HG03439 (cell line): ENCODE measurements at regions not wholly inside any gene's neighbourhood (a gene's known extent, or its start where the extent isn't known, plus 50 kb on each side); places are given as distances from the start of the nearest gene placed in this dataset.
A peak's percentile ranks its signal among the peaks of the same experiment; 100 is the strongest.

Experiments used
- ATAC-seq: cut with Tn5 transposase; IDR thresholded peaks from one replicate; pipeline ENCODE4 v1.9.1; 2021; ENCODE audit warnings: mild to moderate bottlenecking, moderate library complexity; ENCODE audit not compliant: unreplicated experiment

DNA sequence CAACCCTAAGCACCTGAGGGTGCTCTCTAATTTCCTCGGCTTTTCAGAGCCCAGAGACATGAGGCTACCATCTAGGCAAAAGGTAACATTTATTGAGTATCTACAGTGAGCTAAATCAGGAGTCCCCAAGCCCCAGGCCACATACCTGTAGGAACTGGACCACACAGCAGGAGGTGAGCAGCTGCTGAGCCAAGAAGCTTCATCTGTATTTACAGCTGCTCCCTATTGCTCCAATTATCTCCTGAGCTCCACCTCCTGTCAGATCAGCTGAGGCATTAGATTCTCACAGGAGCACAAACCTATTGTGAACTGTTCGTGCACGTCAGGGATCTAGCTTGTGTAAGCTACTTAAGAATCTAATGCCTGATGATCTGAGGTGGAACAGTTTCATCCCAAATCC is 70.2 kb downstream of the RND3 start:
- no peak for ATAC-seq

DNA sequence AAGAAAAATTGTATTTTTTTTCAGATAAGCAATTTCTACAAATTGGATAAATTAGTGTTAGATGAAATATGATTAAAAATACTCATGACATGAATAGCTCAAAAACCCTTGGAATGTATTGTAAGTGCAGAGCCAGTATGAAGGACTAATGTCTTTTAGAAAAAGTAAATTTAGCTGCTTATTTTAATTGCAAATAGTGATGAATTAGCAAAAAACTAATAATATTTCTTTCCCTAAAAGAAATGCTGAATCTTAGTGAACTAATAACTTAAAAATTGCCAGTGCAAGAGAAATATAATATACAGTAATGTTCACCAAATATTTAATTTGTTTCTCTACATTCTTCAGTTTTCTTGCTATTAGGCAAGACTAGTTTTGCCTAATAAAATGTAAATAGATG is 72.4 kb downstream of the RND3 start:
- no peak for ATAC-seq

GRCh38 chr2:150413910-150414309 is 73.6 kb downstream of the RND3 start:
- no peak for ATAC-seq

DNA sequence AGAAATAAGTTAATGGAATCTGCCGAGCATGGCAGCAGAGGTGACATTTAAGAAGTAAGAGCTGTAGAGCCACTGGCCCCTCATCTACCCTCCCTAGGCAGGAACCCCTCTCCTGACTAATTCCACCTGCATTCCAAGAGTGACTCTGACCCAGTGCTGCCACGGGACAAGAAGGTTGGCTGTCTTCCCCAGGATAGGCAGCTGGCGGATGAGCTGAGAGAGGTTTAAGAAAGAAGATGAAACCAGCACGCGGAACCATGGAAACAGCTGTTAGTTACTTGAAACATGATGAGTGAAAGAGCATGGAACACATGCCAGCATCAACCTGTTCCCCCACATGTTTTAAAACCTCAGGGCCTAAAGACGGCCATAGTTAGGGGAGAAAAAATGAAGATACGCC is 74.1 kb downstream of the RND3 start:
- ATAC-seq = no peak

DNA sequence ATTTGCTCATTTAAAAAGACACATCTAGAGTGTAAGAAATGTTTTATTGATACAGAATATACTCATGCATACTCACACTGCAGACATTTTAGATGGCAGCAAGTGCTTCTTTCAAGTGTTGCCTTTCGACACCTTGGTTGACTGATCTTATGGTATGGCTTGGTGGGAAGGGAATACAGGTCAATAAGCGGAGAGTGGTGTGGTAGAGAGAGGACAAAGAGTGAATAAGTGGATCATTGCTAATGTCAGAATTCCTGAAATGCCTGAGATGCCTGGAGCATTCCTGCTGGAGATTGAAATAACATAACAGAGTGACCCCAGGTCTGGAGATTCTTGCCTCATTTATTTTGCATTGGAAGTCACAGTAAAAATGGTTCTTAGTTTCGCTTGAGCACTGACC is 76.7 kb downstream of the RND3 start:
- ATAC-seq = no peak

DNA sequence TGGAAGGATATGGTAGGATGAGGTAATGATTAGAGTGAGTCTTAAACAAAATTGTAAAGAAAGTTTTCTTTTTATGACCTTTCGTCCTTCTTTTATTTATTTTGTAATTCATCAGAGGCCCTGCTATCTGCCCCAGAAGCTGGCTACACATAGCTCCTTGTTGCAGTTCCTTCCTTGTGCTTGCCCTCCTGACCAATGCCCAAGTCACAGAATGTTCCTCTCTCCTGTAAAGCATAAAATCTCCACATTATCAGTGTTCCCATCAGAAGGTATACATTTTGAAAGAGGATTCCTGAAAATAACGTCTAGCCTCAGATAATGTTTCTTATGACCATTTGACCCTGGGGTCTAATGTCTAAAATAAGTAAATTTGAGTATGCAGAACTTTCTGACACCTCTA is 78.3 kb downstream of the RND3 start:
- ATAC-seq = no peak

- no peak for ATAC-seq
Observed at GRCh38 chr2:150404147-150404546, 83.3 kb downstream of the RND3 start.

GRCh38 chr2:150403457-150403856 is 84.0 kb downstream of the RND3 start:
- peak; percentile 99 for ATAC-seq

GRCh38 chr2:150402953-150403352 is 84.5 kb downstream of the RND3 start:
- ATAC-seq = no peak

DNA sequence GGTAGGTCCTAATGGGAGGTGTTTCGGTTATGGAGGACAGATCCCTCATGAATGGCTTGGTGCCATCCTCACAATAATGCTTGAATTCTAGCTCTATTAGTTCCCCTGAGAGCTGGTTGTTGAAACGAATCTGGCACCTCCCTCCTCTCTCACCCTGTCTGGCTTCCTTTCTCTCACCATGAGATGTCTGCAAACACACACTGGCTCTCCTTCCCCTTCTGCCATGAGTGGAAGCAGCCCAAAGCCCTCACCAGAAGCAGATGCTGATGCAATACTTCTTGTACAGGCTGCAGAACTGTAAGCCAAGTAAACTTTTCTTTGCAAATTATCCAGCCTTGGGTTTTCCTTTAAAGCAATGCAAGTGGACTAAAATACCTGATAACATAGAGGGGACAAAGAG is 86.6 kb downstream of the RND3 start:
- ATAC-seq = no peak

DNA sequence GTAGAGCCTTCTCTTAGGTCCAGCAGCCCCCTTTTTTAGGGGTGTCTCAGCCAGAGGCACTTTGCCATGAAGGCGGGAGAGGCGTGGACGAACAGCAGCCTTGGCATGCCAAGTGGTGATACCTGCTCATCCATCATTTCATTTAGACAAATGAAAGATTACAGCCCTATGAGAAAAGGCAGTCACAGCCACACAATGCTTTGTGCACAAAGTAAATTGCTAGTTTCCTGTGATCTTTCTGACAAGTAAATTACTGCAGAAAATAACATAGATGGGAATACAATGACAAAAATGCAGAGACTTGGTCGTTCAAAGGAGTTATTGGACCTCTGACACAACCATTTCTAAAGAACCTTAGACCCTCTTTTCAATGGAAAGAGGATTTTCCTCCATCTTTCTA is 94.9 kb downstream of the RND3 start:
- no peak for ATAC-seq

- ATAC-seq = peak; percentile 83
Observed at GRCh38 chr2:150391779-150392178, 95.7 kb downstream of the RND3 start.

DNA sequence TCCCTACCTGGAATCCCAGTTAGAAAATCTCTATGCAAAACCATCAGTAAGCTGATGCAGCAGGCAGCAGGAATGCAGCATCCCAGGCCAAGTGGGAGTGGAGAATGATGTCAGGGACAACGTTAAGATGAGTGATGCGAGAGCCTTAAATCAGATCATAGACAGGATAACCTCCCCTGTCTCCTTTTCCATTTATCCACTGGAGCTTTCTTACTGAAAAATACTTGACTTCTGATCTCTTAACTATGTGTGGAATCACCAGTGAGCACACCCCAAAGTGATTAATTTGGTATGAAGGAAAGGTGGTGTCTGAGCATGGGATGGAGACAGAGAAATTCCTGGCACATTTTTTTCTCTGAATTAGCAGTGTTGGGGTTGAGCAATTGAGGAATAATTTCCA is 98.0 kb downstream of the RND3 start:
- ATAC-seq = no peak

GRCh38 chr2:150388289-150388625 is 99.2 kb downstream of the RND3 start:
- no peak for ATAC-seq

DNA sequence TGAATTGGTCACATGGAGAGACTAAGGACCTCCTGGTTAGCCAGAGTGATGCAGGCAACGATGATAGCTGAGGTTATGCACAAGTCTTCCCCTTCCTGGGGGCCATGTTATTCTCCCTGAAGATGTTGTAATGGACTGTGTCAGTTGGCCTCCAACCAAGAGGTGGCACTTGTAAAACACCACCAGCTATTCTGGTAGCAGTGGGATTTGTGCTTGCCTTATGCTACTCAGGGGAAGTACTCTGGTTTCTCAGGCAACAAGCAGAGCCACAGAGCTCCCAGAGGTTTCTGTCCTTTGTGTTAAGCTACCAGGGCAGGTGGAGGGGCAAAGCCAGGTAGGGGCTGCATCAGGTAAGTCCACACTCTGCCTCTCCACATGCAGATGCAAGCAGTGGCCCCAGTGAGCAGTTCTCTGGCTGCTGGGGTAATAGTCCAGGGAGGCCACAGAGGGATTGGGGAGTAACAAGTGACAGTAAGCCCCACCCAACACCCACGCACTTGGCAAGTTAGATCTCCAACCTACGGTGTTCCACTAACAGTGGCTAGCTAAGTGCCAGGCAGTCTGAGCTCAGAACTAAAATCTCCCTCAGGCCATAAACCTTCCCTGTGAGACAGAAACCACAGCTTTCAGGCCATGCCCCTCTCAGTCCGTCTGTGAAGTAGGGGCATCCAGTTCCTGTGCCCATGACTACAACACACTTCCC is 99.7 kb downstream of the RND3 start:
- ATAC-seq = no peak

DNA sequence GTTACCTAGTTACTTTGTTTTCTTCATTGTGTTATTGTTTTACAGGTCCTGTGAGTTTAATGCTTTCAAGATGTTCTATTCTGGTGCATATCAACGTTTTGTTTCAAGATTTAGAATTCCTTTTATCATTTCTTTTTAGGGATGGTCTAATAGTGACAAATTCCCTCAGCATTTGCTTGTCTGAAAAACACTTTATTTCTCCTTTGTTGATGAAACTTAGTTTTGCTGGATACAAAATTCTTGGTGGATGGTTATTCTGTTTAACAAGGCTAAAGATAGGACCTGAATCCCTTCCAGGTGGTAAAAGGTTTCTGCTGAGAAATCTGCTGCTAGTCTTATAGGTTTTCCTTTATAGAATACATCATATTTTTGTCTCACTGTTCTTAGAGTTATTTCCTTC is 102.3 kb downstream of the RND3 start:
- no peak for ATAC-seq

GRCh38 chr2:150383587-150383986 is 103.9 kb downstream of the RND3 start:
- ATAC-seq = no peak

DNA sequence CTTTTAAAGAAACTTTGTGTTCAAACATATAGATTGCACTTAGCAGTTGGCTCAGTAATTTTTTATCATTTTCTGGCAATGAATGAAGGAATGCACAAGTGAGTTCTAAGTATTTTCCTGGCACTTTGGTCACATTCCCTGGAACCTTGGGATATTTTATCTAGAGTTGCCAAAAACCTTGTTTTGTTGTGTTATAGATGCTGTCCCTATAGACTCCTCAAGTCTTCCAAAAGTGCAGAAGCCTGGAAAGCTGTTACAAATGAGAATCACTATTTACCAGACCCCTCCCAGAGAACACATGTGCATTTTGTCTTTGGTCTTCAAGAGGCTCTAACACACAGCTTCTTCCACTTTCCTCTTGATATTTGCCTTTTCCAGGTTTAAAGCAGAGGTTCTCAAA is 108.3 kb downstream of the RND3 start:
- ATAC-seq = no peak

- no peak for ATAC-seq
Observed at GRCh38 chr2:150378686-150379085, 108.8 kb downstream of the RND3 start.

GRCh38 chr2:150376553-150377335 is 110.7 kb downstream of the RND3 start:
- no peak for ATAC-seq

DNA sequence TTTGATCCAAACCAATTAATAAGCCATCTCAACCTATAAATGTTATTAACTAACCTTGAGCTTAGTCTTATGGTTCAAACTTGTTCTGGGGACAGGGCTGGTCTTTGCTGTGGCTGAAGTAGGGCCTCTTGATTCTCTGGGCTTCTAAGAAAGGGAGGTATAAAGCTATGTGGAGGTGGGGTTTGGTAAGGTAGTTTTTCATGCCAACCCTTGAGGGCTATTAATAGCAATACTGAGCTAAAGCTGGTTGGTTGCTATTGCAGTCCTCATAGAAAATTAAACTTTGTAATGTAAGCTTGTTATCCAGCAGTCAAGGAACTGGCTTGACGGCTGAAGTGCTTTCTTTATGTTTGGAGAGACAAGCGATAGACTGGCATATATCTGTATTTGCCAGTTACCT is 112.1 kb downstream of the RND3 start:
- no peak for ATAC-seq

GRCh38 chr2:150374492-150374891 is 113.0 kb downstream of the RND3 start:
- ATAC-seq = no peak

DNA sequence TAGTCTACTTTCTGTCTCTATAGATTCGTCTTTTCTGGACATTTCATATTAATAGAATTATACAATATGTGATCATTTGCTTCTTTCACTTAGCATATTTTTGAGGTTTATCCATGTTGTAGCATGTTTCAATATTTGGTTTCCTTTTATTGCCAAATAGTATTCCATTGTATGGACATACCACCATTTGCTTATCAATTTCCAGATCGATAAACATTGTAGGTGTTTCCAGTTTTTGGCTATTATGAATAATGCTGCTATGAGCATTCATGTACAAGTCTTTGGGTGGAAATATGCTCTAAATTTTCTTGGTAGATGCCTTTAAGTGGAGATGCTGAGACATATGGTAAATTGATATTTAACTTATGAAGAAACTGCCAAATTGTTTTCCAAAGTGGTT is 114.1 kb downstream of the RND3 start:
- ATAC-seq = no peak
